ENCODE measurements at regions not wholly inside any gene's neighbourhood (a gene's known extent, or its start where the extent isn't known, plus 50 kb on each side); places are given as distances from the start of the nearest gene placed in this dataset.

DNA sequence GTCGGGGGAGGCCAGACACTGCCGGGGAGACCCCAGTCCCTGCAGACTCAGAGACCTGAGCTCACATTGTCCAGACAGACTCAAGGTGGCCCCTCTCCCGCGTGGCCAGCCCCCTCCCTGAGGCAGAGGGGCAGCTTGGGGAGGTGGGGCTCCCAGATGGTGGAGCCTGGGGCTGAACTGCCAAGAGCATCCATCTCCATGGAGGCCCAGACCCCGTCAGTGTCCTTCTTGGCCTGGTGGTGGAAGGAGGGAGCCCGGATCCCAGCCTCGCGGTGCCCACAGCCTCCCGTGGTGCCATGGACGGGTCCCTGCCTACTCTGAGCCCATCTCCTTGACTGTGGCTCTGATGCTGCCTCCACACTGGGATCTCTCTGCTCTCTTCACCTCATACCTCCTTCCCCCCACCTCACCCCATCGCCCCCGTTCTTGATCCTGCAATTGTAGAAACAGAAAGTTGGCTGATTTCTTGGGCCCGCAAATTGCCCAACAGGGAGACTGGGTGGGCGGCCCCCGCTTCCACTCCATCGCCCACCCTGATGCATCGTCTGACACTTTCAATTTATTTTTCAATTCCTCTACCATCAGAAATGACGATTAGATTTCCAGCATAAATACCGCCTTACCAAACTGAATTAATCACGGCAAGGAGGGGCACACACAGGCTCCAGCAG, 348.9 kb downstream of the MATN1 start:
- H3K27ac ChIP-seq = no peak overlapping the region
- H3K4me3 ChIP-seq (ENCODE audit: low read depth, low read length) = no peak overlapping the region
- in situ Hi-C loops (cut with HindIII; ENCODE audit: low pct_ligation_motif_present, low sequenced_read_pairs) = no loop called here
- DNase-seq = no peak
- no peaks in the 10 kb centered on the region for H3K27me3 ChIP-seq (replicated peaks)
- TF ChIP-seq, protein P1, sequence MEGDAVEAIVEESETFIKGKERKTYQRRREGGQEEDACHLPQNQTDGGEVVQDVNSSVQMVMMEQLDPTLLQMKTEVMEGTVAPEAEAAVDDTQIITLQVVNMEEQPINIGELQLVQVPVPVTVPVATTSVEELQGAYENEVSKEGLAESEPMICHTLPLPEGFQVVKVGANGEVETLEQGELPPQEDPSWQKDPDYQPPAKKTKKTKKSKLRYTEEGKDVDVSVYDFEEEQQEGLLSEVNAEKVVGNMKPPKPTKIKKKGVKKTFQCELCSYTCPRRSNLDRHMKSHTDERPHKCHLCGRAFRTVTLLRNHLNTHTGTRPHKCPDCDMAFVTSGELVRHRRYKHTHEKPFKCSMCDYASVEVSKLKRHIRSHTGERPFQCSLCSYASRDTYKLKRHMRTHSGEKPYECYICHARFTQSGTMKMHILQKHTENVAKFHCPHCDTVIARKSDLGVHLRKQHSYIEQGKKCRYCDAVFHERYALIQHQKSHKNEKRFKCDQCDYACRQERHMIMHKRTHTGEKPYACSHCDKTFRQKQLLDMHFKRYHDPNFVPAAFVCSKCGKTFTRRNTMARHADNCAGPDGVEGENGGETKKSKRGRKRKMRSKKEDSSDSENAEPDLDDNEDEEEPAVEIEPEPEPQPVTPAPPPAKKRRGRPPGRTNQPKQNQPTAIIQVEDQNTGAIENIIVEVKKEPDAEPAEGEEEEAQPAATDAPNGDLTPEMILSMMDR (IDR thresholded peaks at IDR 0.05; ENCODE audit: low read depth, low read length, missing control alignments) = no peak
- H3K36me3 ChIP-seq (replicated peaks) = no peaks in the 10 kb centered on the region

DNA sequence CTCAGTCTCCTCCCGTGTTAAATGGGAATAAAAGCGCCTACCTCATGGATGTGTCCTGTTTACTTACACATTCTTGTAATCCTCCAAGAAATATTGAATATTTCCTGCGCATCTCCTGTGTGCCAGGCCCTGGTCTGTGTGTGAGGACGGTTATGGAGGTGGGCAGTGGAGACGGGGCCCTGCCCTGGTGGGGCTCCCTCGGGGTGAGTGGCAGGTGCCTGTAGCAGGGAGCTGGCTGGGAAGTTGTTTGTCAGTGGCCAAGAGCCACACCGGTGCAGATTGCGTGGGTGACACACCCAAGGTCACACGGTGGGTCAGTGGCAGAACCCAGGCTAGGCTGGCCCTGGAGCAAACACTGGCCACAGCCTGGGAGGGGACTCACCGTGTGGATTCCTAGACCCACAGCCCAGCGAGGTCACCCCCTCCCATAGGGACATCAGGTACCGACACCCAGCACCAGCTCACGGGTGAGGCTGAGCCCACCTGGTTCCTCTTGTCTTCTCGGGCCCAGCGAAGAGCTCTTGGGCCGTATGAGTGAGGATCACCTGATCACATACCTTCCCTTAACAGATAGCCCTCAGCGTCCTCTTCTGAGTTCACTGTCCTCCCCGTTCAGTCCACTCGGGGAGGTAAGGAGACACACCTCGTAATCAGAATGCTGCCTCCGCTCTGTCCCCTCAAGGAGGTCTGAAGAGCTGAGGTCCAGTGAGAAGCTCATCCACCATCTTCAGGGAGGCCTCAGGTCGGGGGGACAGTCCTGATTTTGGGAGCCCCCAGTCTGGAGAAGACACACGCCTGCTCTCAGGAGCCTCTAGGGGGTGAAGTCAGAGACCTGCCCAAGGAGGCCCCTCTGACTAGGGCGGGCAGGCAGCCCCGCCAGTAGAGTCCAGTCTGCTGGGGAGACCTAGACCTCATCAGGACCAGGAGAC, 349.6 kb downstream of the MATN1 start:
- no peak overlapping the region for H3K27ac ChIP-seq
- no peak overlapping the region for H3K4me3 ChIP-seq (ENCODE audit: low read depth, low read length)
- H3K27me3 ChIP-seq (replicated peaks) = no peaks in the 10 kb centered on the region
- in situ Hi-C loops (cut with HindIII; ENCODE audit: low pct_ligation_motif_present, low sequenced_read_pairs) = no loop called here
- no peak for DNase-seq
- H3K36me3 ChIP-seq (replicated peaks) = no peaks in the 10 kb centered on the region
- TF ChIP-seq, protein P1 (IDR thresholded peaks at IDR 0.05; ENCODE audit: low read depth, low read length, missing control alignments) = no peak

DNA sequence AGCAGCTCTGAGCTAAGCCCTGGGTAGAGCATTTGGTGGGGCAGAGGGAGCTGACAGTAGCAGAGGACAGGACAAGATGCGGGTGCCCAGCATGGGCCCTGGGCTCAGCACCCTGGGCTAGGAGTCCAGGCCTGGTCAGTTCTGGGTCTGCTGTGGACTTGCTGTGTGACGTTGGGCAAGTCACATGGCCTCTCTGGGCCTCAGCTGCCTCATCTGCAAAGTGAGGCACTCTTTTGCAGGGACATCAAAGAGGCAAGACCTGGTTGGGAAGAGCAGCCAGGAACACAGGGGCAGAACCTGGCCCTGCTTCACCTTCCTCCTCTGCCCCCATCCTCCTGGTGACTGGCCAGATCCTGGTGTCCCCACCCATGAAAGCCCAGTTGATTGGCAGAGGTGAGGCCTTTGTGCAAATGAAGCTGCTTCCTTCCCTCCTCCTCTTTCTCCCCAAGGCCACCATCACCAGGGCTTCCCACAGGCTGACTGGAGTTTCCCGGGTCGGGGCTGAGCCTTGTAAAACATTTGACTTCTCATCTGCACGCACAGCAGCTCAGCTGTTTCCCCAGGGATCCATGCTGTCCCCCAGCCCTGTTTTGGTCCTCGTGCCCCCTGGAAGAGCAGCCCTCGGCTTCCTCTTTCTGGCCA, 350.5 kb downstream of the MATN1 start:
- Histone ChIP-seq H3K27ac (no peak overlapping the region), H3K36me3 (replicated peaks) (no peaks in the 10 kb centered on the region), H3K4me3 (ENCODE audit: low read depth, low read length) (no peak overlapping the region), H3K27me3 (replicated peaks) (no peaks in the 10 kb centered on the region)
- in situ Hi-C loops (cut with HindIII; ENCODE audit: low pct_ligation_motif_present, low sequenced_read_pairs) = no loop called here
- no peak for DNase-seq
- TF ChIP-seq, protein P1 (IDR thresholded peaks at IDR 0.05; ENCODE audit: low read depth, low read length, missing control alignments) = no peak

DNA sequence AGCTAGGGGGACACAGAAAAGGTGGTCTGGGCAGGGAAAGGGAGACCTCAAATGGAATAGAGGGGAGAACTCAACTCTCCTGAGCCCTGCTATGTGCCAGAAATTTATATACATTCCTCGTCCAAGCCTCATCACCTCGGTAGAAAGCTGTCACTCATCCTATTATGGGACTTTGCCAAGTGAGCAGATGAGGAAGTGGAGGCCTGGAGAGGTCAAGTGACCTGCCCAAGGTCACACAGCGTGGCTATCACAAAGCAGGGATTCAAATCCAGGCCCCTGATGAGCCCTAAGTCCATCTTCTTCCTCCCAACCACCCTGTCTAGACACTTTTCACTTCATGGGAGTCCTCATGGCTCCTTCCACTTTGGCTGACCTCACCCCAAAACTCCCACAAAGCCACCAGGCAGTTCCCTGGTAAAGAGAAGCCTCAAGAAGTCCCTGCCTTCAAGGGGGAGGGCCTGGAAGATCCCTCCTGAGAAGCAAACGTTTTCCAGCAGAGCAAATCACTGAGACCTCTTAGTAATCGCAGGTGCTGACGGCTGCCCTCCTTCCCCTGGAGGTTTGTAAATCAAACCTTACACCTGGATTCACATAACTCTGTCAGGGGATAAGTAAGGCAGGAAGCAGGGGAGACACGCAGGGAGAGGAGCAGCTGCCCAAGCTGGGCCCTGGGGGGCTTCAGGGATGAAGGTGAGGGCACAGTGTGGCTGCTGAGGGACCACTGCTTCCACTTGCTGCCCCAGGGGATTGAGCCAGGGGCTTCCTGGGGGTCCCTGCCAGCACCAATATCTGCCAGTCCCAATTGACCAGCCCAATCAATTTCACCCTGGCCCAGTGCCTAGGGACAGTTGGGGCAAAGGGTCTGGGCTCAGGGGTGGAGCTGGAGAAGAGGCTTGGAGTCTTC, 351.2 kb downstream of the MATN1 start:
- TF ChIP-seq, protein P1 (IDR thresholded peaks at IDR 0.05; ENCODE audit: low read depth, low read length, missing control alignments) = no peak
- in situ Hi-C loops (cut with HindIII; ENCODE audit: low pct_ligation_motif_present, low sequenced_read_pairs) = no loop called here
- Histone ChIP-seq H3K27ac (no peak overlapping the region), H3K36me3 (replicated peaks) (no peaks in the 10 kb centered on the region), H3K27me3 (replicated peaks) (no peaks in the 10 kb centered on the region), H3K4me3 (ENCODE audit: low read depth, low read length) (no peak overlapping the region)
- DNase-seq = no peak

DNA sequence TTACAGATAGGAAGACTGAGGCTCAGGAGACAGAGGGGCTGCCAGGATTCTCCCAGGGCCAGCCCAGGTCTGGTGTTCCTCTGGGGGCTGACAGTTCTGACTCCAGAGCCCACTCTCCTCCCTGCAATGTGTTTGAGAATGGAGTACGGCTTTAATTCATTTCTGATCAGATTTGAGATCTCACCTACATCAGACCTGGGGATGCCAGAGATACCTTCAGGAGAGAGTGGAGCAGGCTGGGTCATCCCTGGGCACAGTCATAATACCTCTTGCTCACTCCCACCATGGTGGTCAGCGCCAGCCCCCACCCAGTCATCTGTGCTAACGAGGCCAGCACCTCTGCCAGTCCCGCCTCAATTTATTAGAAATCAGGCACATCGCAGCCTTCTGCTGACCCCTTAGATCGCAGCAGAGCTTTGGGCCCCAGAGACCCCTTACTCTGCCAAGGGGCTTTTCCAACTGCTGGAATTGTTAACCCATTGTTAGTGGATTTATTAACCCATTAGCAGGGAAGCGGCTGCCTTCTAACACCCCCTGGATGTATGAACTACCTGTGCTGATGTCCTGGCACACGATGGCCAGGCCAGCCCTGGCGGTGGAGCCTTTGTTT, 352.1 kb downstream of the MATN1 start:
- H3K27me3 ChIP-seq (replicated peaks) = no peaks in the 10 kb centered on the region
- in situ Hi-C loops (cut with HindIII; ENCODE audit: low pct_ligation_motif_present, low sequenced_read_pairs) = no loop called here
- no peaks in the 10 kb centered on the region for H3K36me3 ChIP-seq (replicated peaks)
- no peak overlapping the region for H3K27ac ChIP-seq
- no peak overlapping the region for H3K4me3 ChIP-seq (ENCODE audit: low read depth, low read length)
- DNase-seq = no peak
- TF ChIP-seq, protein P1 (IDR thresholded peaks at IDR 0.05; ENCODE audit: low read depth, low read length, missing control alignments) = no peak
